GM12874 (cell line): ENCODE measurements at regions not wholly inside any gene's neighbourhood (a gene's known extent, or its start where the extent isn't known, plus 50 kb on each side); places are given as distances from the start of the nearest gene placed in this dataset.

Source experiments
- CTCF ChIP-seq: IDR thresholded peaks from 2 replicates; pipeline ENCODE4 v1.5.1; 2011; ENCODE audit warnings: low read depth, mild to moderate bottlenecking, control low read depth, low read length, moderate library complexity; ENCODE audit not compliant: insufficient read depth

DNA sequence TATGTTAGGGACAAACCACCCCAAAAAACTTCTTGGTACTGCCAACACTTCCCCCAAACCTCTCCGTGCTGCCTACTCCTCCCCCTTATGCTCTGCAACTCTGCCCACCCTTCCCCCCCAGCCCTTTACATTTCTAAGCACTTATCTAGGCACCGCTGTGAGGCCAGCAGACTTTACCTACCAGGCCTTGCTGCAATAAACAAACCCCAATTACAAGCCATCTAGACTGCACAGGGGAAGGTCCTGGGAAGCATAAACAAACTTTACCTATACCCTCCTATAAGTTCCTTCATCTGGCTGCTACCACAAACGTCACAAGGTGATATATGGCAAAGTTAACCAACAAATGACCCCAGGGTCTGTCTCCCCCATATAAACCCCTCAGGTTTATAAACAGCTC is 259.4 kb upstream of the GULP1 start:
- TF ChIP-seq CTCF, result no peak

- no peak for TF ChIP-seq CTCF
Observed at GRCh38 chr2:188032786-188033185, 258.9 kb upstream of the GULP1 start.

DNA sequence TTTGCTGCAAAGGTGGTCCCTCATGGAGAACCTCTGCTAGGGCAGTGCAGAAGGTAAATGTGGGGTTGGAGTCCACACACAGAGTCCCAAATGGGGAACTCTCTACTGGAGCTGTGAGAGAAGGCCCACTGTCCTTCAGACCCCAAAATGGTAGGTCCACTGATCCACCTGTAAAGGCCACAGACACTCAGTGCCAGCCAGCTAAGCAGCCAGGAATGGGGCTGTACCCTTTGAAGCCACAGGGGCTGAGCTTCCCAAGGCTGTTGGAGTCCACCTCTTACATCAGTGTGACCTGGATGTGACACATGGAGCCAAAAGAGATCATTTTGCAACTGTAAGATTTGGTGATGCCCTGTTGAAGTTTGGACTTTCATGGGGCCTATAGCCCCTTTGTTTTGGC is 252.4 kb upstream of the GULP1 start:
- no peak for TF ChIP-seq CTCF

DNA sequence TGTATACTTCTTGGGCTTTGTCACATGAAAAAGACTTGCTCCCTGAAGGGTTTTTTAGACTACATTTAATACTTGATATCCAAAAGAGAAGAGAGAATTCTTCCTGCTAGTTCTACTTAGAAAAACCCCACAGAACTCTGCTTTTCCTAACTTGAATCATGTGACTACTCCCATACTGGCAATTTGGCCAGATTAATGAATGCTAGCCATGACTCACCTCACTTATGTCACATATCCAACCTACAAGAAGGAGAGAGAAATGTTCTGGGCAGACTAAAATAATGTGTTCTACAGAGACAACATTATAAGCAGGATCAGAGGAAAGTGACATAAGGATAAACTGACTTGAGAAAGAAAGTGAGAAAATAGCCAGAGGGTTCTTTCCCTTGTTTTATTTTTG is 249.3 kb upstream of the GULP1 start:
- no peak for TF ChIP-seq CTCF

DNA sequence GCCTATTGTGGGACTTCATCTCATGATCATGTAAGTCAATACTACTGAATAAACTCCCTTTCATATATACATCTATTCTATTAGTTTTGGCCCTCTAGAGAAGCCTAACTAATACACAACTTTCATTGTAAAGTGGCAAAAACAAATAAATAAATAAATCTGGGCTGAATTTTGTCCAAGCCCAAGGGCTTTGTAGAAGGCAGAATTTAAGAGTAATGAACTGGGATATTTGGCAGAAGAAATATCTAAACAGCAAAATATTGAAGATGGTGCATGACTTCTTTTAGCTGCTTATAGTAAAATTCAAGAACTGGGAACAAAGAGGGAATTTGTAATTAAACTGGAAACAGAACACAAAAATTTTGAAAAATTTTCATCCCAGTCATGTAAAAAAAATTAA is 246.7 kb upstream of the GULP1 start:
- no peak for TF ChIP-seq CTCF

DNA sequence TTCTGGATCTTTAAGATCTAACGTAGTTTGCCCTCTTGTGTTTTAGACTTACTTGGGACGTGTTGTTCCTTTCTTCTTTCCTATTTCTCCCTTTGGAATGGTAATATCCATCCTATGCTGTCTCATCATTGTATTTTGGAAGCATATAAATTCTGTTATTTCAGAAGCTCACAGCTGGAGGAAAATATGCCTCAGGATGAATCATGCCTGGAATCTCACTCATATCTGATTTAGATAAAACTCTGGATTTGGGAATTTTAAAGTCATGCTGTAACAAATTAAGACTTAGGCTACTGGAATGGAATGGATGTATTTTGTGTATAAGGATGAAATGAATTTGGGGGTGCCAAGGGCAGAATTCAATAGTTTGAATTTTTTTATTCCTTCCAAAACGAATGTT is 245.2 kb upstream of the GULP1 start:
- TF ChIP-seq CTCF, result no peak

DNA sequence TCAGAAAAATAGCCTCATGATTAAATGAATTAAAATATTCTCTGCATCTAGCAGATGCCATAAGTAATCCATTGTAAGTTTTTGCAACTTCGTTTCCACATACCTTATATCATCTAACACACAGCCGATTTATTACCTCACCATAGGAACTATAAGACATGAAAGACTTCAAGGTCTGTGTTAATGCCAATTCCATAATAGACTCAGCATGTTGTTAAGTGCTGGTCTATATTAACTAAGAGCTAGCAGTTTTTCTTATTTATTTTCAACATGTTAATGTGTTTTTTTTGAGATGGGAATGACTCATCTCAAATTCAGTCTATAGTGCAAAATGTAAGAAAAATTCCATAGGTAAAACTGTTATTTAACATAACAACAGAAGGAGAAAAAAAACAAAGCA is 243.9 kb upstream of the GULP1 start:
- no peak for TF ChIP-seq CTCF

GRCh38 chr2:188050726-188051125 is 240.9 kb upstream of the GULP1 start:
- no peak for TF ChIP-seq CTCF
